H1 (cell line): ENCODE measurements at regions not wholly inside any gene's neighbourhood (a gene's known extent, or its start where the extent isn't known, plus 50 kb on each side); places are given as distances from the start of the nearest gene placed in this dataset.

Experiments used
- CTCF ChIA-PET: fragments of 300-600 bp; sonication (Branson Sonifier 250); formaldehyde crosslinking; loops from one replicate; lab custom pipeline; 2021; ENCODE audit not compliant: partially characterized antibody; lab: Charles Lee
- POLR2A ChIA-PET: fragments of 300-600 bp; sonication (Branson Sonifier 250); formaldehyde crosslinking; loops from one replicate; lab custom pipeline; 2021; ENCODE audit warnings: inconsistent platforms; ENCODE audit not compliant: partially characterized antibody; lab: Charles Lee
- DNase-seq, 2 experiments: peaks; one replicate each; pipeline versions ENCODE4 v3.0.0 to v3.0.0-alpha.2; 2010 to 2022; ENCODE audit warnings: low spot score in 2 of 2, low read depth in 1 of 2, mixed read lengths in 1 of 2
- FAIRE-seq: peaks from 2 replicates; lab custom pipeline; 2011; peaks lifted over from hg19 to GRCh38; lab: Jason Lieb, UNC
- H2AFZ ChIP-seq: 2 replicates; pipeline ENCODE4 v1.8.1; 2012; ENCODE audit warnings: low read length, inconsistent platforms
- H2AK5ac ChIP-seq: 2 replicates; pipeline ENCODE4 v1.6.1; 2013; ENCODE audit warnings: low read depth, low read length
- H2BK120ac ChIP-seq: replicated peaks from 2 replicates; pipeline ENCODE3; 2013; ENCODE audit warnings: low read depth, low read length, inconsistent platforms
- H2BK12ac ChIP-seq: 2 replicates; pipeline ENCODE4 v1.6.1; 2013; ENCODE audit warnings: low read depth, low read length
- H2BK15ac ChIP-seq: 2 replicates; pipeline ENCODE4 v1.6.1; 2013; ENCODE audit warnings: low read length
- H2BK20ac ChIP-seq: 2 replicates; pipeline ENCODE4 v1.6.1; 2013; ENCODE audit warnings: low read length
- H2BK5ac ChIP-seq: 2 replicates; pipeline ENCODE4 v1.6.1; 2013; ENCODE audit warnings: low read depth, low read length
- H3K14ac ChIP-seq: 2 replicates; pipeline ENCODE4 v1.6.1; 2013; ENCODE audit warnings: inconsistent platforms; ENCODE audit not compliant: insufficient read length
- H3K18ac ChIP-seq: 2 replicates; pipeline ENCODE4 v1.6.1; 2013; ENCODE audit warnings: low read length; ENCODE audit errors: extremely low read depth
- H3K23ac ChIP-seq: 2 replicates; pipeline ENCODE4 v1.6.1; 2013; ENCODE audit warnings: inconsistent platforms; ENCODE audit not compliant: insufficient read length
- H3K23me2 ChIP-seq: 2 replicates; pipeline ENCODE4 v1.6.1; 2013; ENCODE audit warnings: low read depth, low read length
- H3K27ac ChIP-seq: 2 replicates; pipeline ENCODE4 v1.6.1; 2011; ENCODE audit warnings: low read depth, low read length, inconsistent platforms
- H3K27me3 ChIP-seq, 4 experiments: replicated peaks in 1 of 4; 1 replicate in 1 of 4; 2 replicates in 3 of 4; pipeline versions ENCODE4 v1.6.1 to v1.8.1; 2011 to 2013; ENCODE audit warnings: low read length in 3 of 4, mild to moderate bottlenecking in 3 of 4, inconsistent platforms in 2 of 4, mixed read lengths in 2 of 4, moderate library complexity in 1 of 4; ENCODE audit not compliant: control insufficient read depth in 3 of 4, insufficient read depth in 3 of 4; ENCODE audit errors: extremely low read depth in 1 of 4
- H3K36me3 ChIP-seq, 4 experiments: 2 replicates each; pipeline versions ENCODE4 v1.6.1 to v1.8.1; 2011 to 2013; ENCODE audit warnings: mild to moderate bottlenecking in 4 of 4, low read length in 3 of 4, moderate library complexity in 2 of 4, control low read depth in 1 of 4, inconsistent platforms in 1 of 4; ENCODE audit not compliant: insufficient read depth in 4 of 4, control insufficient read depth in 2 of 4
- H3K4ac ChIP-seq: replicated peaks from 2 replicates; pipeline ENCODE3; 2013; ENCODE audit warnings: low read length, low read depth, mixed read lengths, inconsistent platforms; ENCODE audit not compliant: insufficient read length
- H3K4me1 ChIP-seq, 4 experiments: replicated peaks in 1 of 4; 1 replicate in 1 of 4; 2 replicates in 3 of 4; pipeline versions ENCODE4 v1.6.1 to v1.8.1; 2011 to 2013; ENCODE audit warnings: low read length in 3 of 4, inconsistent platforms in 2 of 4, mixed read lengths in 1 of 4; ENCODE audit not compliant: insufficient read depth in 4 of 4, control insufficient read depth in 3 of 4
- H3K4me2 ChIP-seq, 2 experiments: 2 replicates each; pipeline versions ENCODE4 v1.6.1 to v1.8.1; 2011 to 2013; ENCODE audit warnings: low read depth in 2 of 2, low read length in 2 of 2, control low read depth in 1 of 2, inconsistent platforms in 1 of 2, mild to moderate bottlenecking in 1 of 2; ENCODE audit not compliant: insufficient read depth in 1 of 2
- H3K4me3 ChIP-seq, 4 experiments: fragments of 200-600, 300-600 bp in 1 of 4; sonication (generic), shearing (Covaris generic), sonication (Bioruptor Twin) in 1 of 4; 2 replicates each; pipeline versions ENCODE4 v1.5.1 to v1.8.1; 2011 to 2016; ENCODE audit warnings: low read length in 4 of 4, low read depth in 3 of 4, control low read depth in 2 of 4, inconsistent platforms in 2 of 4, mild to moderate bottlenecking in 2 of 4, mixed read lengths in 1 of 4, moderate library complexity in 1 of 4; ENCODE audit not compliant: insufficient read depth in 2 of 4; ENCODE audit errors: extremely low read depth in 1 of 4
- H3K56ac ChIP-seq: replicated peaks from 2 replicates; pipeline ENCODE3; 2013; ENCODE audit warnings: low read depth, mild to moderate bottlenecking, mixed read lengths, low read length, inconsistent platforms; ENCODE audit not compliant: insufficient read length
- H3K79me1 ChIP-seq: 2 replicates; pipeline ENCODE4 v1.6.1; 2013; ENCODE audit warnings: low read depth, low read length, control low read depth
- H3K79me2 ChIP-seq, 2 experiments: 2 replicates each; pipeline versions ENCODE4 v1.6.1 to v1.8.1; 2012 to 2013; ENCODE audit warnings: low read length in 2 of 2, mild to moderate bottlenecking in 2 of 2, inconsistent platforms in 1 of 2; ENCODE audit not compliant: insufficient read depth in 2 of 2, control insufficient read depth in 1 of 2
- H3K9ac ChIP-seq, 4 experiments: replicated peaks in 1 of 4; 1 replicate in 1 of 4; 2 replicates in 3 of 4; pipeline versions ENCODE4 v1.6.1 to v1.8.1; 2011 to 2013; ENCODE audit warnings: low read depth in 3 of 4, low read length in 3 of 4, control low read depth in 2 of 4, mild to moderate bottlenecking in 2 of 4, moderate library complexity in 2 of 4, inconsistent platforms in 1 of 4; ENCODE audit errors: extremely low read depth in 1 of 4
- H3K9me3 ChIP-seq, 2 experiments: 2 replicates each; pipeline versions ENCODE4 v1.6.1 to v1.8.1; 2012 to 2013; ENCODE audit warnings: mild to moderate bottlenecking in 2 of 2, moderate library complexity in 2 of 2, control low read depth in 1 of 2, inconsistent platforms in 1 of 2, low read depth in 1 of 2, low read length in 1 of 2, mixed read lengths in 1 of 2; ENCODE audit not compliant: insufficient read depth in 2 of 2
- H4K20me1 ChIP-seq, 2 experiments: replicated peaks in 1 of 2; 2 replicates each; pipeline versions ENCODE3 to v1.8.1; 2011 to 2013; ENCODE audit warnings: inconsistent platforms in 2 of 2, low read length in 2 of 2, mild to moderate bottlenecking in 1 of 2; ENCODE audit not compliant: insufficient read depth in 2 of 2, control insufficient read depth in 1 of 2
- H4K5ac ChIP-seq: 2 replicates; pipeline ENCODE4 v1.6.1; 2013; ENCODE audit warnings: low read length, low read depth, mixed read lengths, inconsistent platforms; ENCODE audit not compliant: insufficient read length
- H4K8ac ChIP-seq: 2 replicates; pipeline ENCODE4 v1.8.0; 2013; ENCODE audit warnings: mild to moderate bottlenecking, moderate library complexity, low read length, inconsistent platforms; ENCODE audit not compliant: insufficient read depth; ENCODE audit errors: extremely low read depth
- H4K91ac ChIP-seq: replicated peaks from 2 replicates; pipeline ENCODE3; 2013; ENCODE audit warnings: low read length, mixed read lengths, inconsistent platforms; ENCODE audit not compliant: insufficient read length
- EP300 ChIP-seq, 2 experiments: IDR thresholded peaks; 1 replicate in 1 of 2; 2 replicates in 1 of 2; pipeline ENCODE4 v1.6.1; 2011 to 2012; ENCODE audit warnings: low read depth in 2 of 2, low read length in 2 of 2, mild to moderate bottlenecking in 2 of 2, borderline replicate concordance in 1 of 2, inconsistent platforms in 1 of 2, moderate library complexity in 1 of 2
- EZH2 ChIP-seq: fragments of 200-600 bp; sonication (generic); IDR thresholded peaks from 2 replicates; pipeline ENCODE4 v1.7.1; 2012; ENCODE audit warnings: low read depth, mild to moderate bottlenecking, moderate library complexity, low read length, inconsistent platforms; ENCODE audit not compliant: severe bottlenecking
- GTF2F1 ChIP-seq: IDR thresholded peaks from 2 replicates; pipeline ENCODE4 v1.6.1; 2012; ENCODE audit warnings: low read depth, low read length, improper control_type of control experiment, borderline replicate concordance
- HDAC6 ChIP-seq: IDR thresholded peaks from one replicate; pipeline ENCODE4 v1.7.1; 2012; ENCODE audit warnings: low read depth, mild to moderate bottlenecking, inconsistent platforms, low read length, moderate library complexity
- NANOG ChIP-seq: IDR thresholded peaks from 2 replicates; pipeline ENCODE4 v1.6.1; 2011; ENCODE audit warnings: low read length, low read depth, mild to moderate bottlenecking, inconsistent platforms; ENCODE audit not compliant: insufficient read depth, poor library complexity, severe bottlenecking
- POLR2A ChIP-seq, 2 experiments: IDR thresholded peaks; 1 replicate in 1 of 2; 2 replicates in 1 of 2; pipeline ENCODE4 v1.6.1; 2011; ENCODE audit warnings: low read depth in 2 of 2, low read length in 2 of 2, mild to moderate bottlenecking in 2 of 2; ENCODE audit errors: control extremely low read depth in 1 of 2
- SP2 ChIP-seq: IDR thresholded peaks from 2 replicates; pipeline ENCODE4 v1.6.1; 2012; ENCODE audit warnings: mild to moderate bottlenecking, low read length, inconsistent platforms
- SP4 ChIP-seq: IDR thresholded peaks from 2 replicates; pipeline ENCODE4 v1.6.1; 2012; ENCODE audit warnings: low read length, inconsistent platforms
- TEAD4 ChIP-seq: IDR thresholded peaks from 2 replicates; pipeline ENCODE4 v1.6.1; 2012; ENCODE audit warnings: low read depth, low read length, inconsistent platforms, mixed read lengths
- WGBS, 2 experiments: shearing (Covaris generic) in 1 of 2; methylation state at CpG; one replicate each; pipeline versions ENCODE4 v1.1.6 to v1.1.7; 2013 to 2015; ENCODE audit warnings: low lambda C conversion rate in 2 of 2, mixed read lengths in 2 of 2, inconsistent platforms in 1 of 2, low coverage in 1 of 2, missing lambda C conversion rate in 1 of 2; ENCODE audit not compliant: insufficient replicate concordance in 2 of 2, insufficient coverage in 1 of 2, insufficient read length in 1 of 2; ENCODE audit errors: extremely low coverage in 1 of 2, missing lambda C conversion rate in 1 of 2; 5-methylcytosine and 5-hydroxymethylcytosine counted together
- TF ChIP-seq, protein P1 (sequence below), 3 experiments: IDR thresholded peaks; 1 replicate in 2 of 3; 2 replicates in 1 of 3; pipeline versions ENCODE4 v1.5.1 to v1.6.1; 2011; ENCODE audit warnings: low read length in 3 of 3, mild to moderate bottlenecking in 3 of 3, inconsistent platforms in 2 of 3, low read depth in 1 of 3, moderate library complexity in 1 of 3; ENCODE audit not compliant: insufficient read depth in 1 of 3; ENCODE audit errors: control extremely low read depth in 1 of 3

DNA sequence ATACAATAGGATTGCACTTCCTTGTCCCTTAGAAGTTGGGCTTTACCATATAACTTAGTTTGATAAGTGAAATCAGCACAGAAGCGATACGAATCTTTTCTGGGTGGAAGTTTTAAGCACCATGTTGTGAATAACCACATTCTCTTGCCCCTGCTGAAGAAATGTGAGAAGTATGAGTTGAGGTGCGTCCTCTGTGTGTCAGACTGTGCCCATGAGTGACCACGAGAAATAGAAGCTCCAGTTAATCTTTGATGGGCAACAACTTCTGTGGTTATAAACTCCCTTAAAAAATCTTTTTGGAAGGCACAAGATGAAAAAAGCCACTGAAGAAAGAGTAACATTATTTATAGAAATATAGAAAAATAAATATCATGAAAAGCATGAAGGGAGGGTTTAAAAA is 668.2 kb downstream of the DTWD2 start:
- Histone ChIP-seq H2BK15ac (no peak overlapping the region), H3K23me2 (no peaks in the 10 kb centered on the region), H3K14ac (no peak overlapping the region), H3K56ac (no peak overlapping the region), H2AK5ac (no peak overlapping the region), H4K91ac (no peak overlapping the region), H3K23ac (no peak overlapping the region), H3K4me2 (no peak overlapping the region), H2AFZ (no peak overlapping the region), H3K4ac (no peak overlapping the region), H4K5ac (no peak overlapping the region), H3K4me1 (no peaks in the 10 kb centered on the region), H3K27ac (no peak overlapping the region), H2BK5ac (no peak overlapping the region), H3K9me3 (peaks cover 0 to 8% of the 10 kb centered on the region in 2 experiments; a peak in 2 of 4 replicates), H2BK12ac (no peak overlapping the region), H3K4me3 (no peak overlapping the region), H3K9ac (no peak overlapping the region), H4K20me1 (no peaks in the 10 kb centered on the region), H3K36me3 (no peaks in the 10 kb centered on the region), H3K79me2 (no peaks in the 10 kb centered on the region), H2BK120ac (no peak overlapping the region), H3K18ac (no peak overlapping the region), H2BK20ac (no peak overlapping the region), H4K8ac (no peak overlapping the region), H3K79me1 (no peaks in the 10 kb centered on the region), H3K27me3 (no peaks in the 10 kb centered on the region)
- FAIRE-seq, result no peak
- WGBS, 2 experiments, result 92% methylated on average over 4 of the region's 4 CpGs; no CpG with 5 or more reads in 1 of the 2 experiments
- CTCF ChIA-PET, result no interaction called here
- POLR2A ChIA-PET, result no interaction called here
- TF ChIP-seq GTF2F1, result no peak
- no peak for TF ChIP-seq TEAD4
- TF ChIP-seq HDAC6, result no peak
- no peak for TF ChIP-seq EZH2
- TF ChIP-seq SP4, result no peak
- TF ChIP-seq POLR2A (IDR thresholded peaks at IDR 0.05; ENCODE audit: control extremely low read depth in 1 of 2, low read depth in 2 of 2, low read length in 2 of 2), result no peak
- TF ChIP-seq EP300 (IDR thresholded peaks at IDR 0.05; ENCODE audit: borderline replicate concordance in 1 of 2, low read depth in 2 of 2, low read length in 2 of 2), result no peak
- no peak for TF ChIP-seq NANOG
- TF ChIP-seq, protein P1, sequence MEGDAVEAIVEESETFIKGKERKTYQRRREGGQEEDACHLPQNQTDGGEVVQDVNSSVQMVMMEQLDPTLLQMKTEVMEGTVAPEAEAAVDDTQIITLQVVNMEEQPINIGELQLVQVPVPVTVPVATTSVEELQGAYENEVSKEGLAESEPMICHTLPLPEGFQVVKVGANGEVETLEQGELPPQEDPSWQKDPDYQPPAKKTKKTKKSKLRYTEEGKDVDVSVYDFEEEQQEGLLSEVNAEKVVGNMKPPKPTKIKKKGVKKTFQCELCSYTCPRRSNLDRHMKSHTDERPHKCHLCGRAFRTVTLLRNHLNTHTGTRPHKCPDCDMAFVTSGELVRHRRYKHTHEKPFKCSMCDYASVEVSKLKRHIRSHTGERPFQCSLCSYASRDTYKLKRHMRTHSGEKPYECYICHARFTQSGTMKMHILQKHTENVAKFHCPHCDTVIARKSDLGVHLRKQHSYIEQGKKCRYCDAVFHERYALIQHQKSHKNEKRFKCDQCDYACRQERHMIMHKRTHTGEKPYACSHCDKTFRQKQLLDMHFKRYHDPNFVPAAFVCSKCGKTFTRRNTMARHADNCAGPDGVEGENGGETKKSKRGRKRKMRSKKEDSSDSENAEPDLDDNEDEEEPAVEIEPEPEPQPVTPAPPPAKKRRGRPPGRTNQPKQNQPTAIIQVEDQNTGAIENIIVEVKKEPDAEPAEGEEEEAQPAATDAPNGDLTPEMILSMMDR (IDR thresholded peaks at IDR 0.05; ENCODE audit: control extremely low read depth in 1 of 3, insufficient read depth in 1 of 3, low read depth in 1 of 3, low read length in 3 of 3), result no peak
- TF ChIP-seq SP2, result no peak
- DNase-seq, result no peak
